Panc1 (cell line): ENCODE measurements at regions not wholly inside any gene's neighbourhood (a gene's known extent, or its start where the extent isn't known, plus 50 kb on each side); places are given as distances from the start of the nearest gene placed in this dataset.

Experiments
- ATAC-seq: fragments of 200-7000 bp; cut with Tn5 transposase; 2 replicates; pipeline ENCODE4 v1.9.1; 2020; ENCODE audit warnings: mild to moderate bottlenecking, moderate library complexity
- BruUV-seq: library from RNA; stranded (reverse); fragments of 400-500 nt; replicated peaks from 2 replicates; lab custom pipeline; 2021; lab: Mats Ljungman, UMichigan
- CTCF ChIA-PET: fragments of 300-600 bp; sonication (Branson Sonifier 250); formaldehyde crosslinking; loops from one replicate; lab custom pipeline; 2022; ENCODE audit warnings: antibody characterized with exemption; lab: Charles Lee
- POLR2A ChIA-PET: fragments of 300-600 bp; sonication (Branson Sonifier 250); formaldehyde crosslinking; loops from one replicate; lab custom pipeline; 2022; ENCODE audit warnings: antibody characterized with exemption; lab: Charles Lee
- DNase-seq: peaks from one replicate; pipeline ENCODE4 v3.0.0-alpha.2; 2010; ENCODE audit warnings: low read depth, low spot score
- H3K27ac ChIP-seq: 2 replicates; pipeline ENCODE4 v1.5.1; 2011; ENCODE audit warnings: mild to moderate bottlenecking, low read length, inconsistent platforms
- H3K27me3 ChIP-seq: fragments of 200-500 bp; sonication (Bioruptor generic); 2 replicates; pipeline ENCODE4 v1.6.0; 2014; ENCODE audit warnings: low read length, inconsistent platforms; ENCODE audit not compliant: control insufficient read depth, insufficient read depth
- H3K36me3 ChIP-seq: fragments of 200-500 bp; sonication (Bioruptor generic); 2 replicates; pipeline ENCODE4 v1.5.1; 2014; ENCODE audit warnings: inconsistent platforms, mild to moderate bottlenecking, low read length, moderate library complexity; ENCODE audit not compliant: control insufficient read depth, insufficient read depth
- H3K4me1 ChIP-seq: 2 replicates; pipeline ENCODE4 v1.5.1; 2011; ENCODE audit warnings: inconsistent platforms, mild to moderate bottlenecking, low read length, moderate library complexity; ENCODE audit not compliant: control insufficient read depth, insufficient read depth
- H3K4me3 ChIP-seq, 2 experiments: 2 replicates each; pipeline ENCODE4 v1.5.1; 2011 to 2012; ENCODE audit warnings: low read depth in 2 of 2, low read length in 2 of 2, mild to moderate bottlenecking in 2 of 2, inconsistent platforms in 1 of 2, moderate library complexity in 1 of 2
- H3K9me3 ChIP-seq: fragments of 200-500 bp; sonication (Bioruptor generic); 2 replicates; pipeline ENCODE4 v1.5.1; 2014; ENCODE audit warnings: low read depth, mild to moderate bottlenecking, inconsistent platforms, low read length, moderate library complexity; ENCODE audit not compliant: control insufficient read depth, insufficient read depth
- POLR2AphosphoS5 ChIP-seq: IDR thresholded peaks from 2 replicates; pipeline ENCODE4 v1.6.1; 2012; ENCODE audit warnings: mild to moderate bottlenecking, low read depth, low read length, moderate library complexity
- REST ChIP-seq, 2 experiments: IDR thresholded peaks; 2 replicates each; pipeline ENCODE4 v1.6.1; 2011 to 2012; ENCODE audit warnings: low read depth in 2 of 2, control low read depth in 1 of 2, low read length in 1 of 2, mild to moderate bottlenecking in 1 of 2, moderate library complexity in 1 of 2; ENCODE audit not compliant: insufficient read depth in 1 of 2
- SIN3A ChIP-seq: IDR thresholded peaks from 2 replicates; pipeline ENCODE4 v1.6.1; 2012; ENCODE audit warnings: low read depth, mild to moderate bottlenecking, low read length, moderate library complexity, borderline replicate concordance; ENCODE audit not compliant: insufficient read depth
- TCF7L2 ChIP-seq: IDR thresholded peaks from 2 replicates; pipeline ENCODE4 v1.6.1; 2011; ENCODE audit warnings: mild to moderate bottlenecking, low read depth, low read length, inconsistent platforms
- in situ Hi-C: cut with HindIII; loops from 2 replicates; pipeline ENCODE4 v1.10.0; 2016; ENCODE audit warnings: low sequenced_read_pairs, low pct_unique_long_range_greater_than_20kb
- intact Hi-C: fragments of 100-400 bp; cut with micrococcal nuclease; formaldehyde crosslinking; loops from one replicate; pipeline ENCODE4 v1.10.0; 2022; ENCODE audit not compliant: unreplicated experiment
- TF ChIP-seq, protein P1 (sequence below): fragments of 450-650 bp; IDR thresholded peaks from 2 replicates; pipeline ENCODE4 v1.5.1; 2017; ENCODE audit warnings: mild to moderate bottlenecking

DNA sequence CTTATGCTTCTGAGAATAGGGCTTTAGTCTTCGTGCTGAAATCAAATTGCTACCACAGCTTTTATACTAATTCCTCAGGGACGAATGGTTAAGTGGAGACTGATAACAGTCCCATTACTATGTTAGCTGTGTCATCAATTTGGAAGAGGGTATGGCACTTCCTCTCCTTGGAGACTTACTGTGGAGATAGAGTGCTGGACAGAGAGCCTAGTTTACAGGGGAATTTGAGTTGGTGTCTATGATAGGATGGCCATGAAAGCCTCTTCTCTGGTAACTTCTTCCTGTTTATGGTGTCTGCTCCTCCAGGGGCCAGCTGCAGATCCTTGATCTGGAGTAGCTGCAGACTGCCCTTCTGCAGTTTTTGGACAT is 167.7 kb downstream of the ZNF518B start:
- intact Hi-C loops (no loop called here), in situ Hi-C loops (no loop called here)
- no peaks in the 10 kb centered on the region for H3K36me3 ChIP-seq
- H3K27me3 ChIP-seq = no peaks in the 10 kb centered on the region; the same call in 1 of the 2 replicates
- H3K4me1 ChIP-seq = no peaks in the 10 kb centered on the region
- ChIA-PET CTCF (no interaction called here), POLR2A (no interaction called here)
- BruUV-seq = no TSS peak
- TF ChIP-seq TCF7L2 (no peak), POLR2AphosphoS5 (no peak), REST (IDR thresholded peaks at IDR 0.05; ENCODE audit: insufficient read depth in 1 of 2, low read depth in 2 of 2, low read length in 1 of 2) (no peak), SIN3A (no peak)
- TF ChIP-seq, protein P1, sequence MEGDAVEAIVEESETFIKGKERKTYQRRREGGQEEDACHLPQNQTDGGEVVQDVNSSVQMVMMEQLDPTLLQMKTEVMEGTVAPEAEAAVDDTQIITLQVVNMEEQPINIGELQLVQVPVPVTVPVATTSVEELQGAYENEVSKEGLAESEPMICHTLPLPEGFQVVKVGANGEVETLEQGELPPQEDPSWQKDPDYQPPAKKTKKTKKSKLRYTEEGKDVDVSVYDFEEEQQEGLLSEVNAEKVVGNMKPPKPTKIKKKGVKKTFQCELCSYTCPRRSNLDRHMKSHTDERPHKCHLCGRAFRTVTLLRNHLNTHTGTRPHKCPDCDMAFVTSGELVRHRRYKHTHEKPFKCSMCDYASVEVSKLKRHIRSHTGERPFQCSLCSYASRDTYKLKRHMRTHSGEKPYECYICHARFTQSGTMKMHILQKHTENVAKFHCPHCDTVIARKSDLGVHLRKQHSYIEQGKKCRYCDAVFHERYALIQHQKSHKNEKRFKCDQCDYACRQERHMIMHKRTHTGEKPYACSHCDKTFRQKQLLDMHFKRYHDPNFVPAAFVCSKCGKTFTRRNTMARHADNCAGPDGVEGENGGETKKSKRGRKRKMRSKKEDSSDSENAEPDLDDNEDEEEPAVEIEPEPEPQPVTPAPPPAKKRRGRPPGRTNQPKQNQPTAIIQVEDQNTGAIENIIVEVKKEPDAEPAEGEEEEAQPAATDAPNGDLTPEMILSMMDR = no peak
- DNase-seq = no peak
- H3K4me3 ChIP-seq = no peak overlapping the region
- H3K9me3 ChIP-seq = no peaks in the 10 kb centered on the region
- ATAC-seq = no peak
- no peak overlapping the region for H3K27ac ChIP-seq

DNA sequence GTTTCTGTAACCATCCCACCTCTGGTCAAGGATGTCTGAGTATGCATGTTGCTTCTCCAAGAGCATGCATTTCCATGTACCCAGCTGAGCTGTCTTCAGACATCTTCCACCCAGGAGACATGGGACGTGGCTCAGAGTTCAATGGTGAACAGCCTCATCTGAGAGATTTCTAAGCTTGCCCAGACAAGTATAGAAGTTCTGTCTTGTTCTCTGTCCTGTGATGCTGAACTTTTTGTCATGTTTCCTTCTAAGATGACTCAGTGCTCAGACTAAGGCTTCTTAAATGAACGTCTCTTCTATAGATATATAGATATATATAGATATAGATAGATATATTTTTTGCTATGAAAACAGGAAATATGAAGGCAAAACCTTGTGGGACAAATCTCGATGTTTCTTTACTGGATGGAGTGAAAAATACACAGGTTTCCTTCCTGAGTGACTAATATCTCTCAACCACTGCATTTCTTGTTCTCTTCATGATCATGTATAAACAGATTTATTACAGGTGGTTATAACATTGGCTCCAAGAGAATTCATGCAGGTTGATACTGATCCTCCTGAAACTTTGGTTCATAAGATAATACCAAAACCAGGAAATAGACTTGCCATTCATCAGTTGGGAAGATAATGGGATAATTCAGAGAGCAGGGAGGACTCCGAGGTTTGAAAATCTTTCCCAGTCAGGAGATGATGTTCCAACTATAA is 168.2 kb downstream of the ZNF518B start:
- Histone ChIP-seq H3K4me3 (no peak overlapping the region), H3K27ac (no peak overlapping the region), H3K9me3 (no peaks in the 10 kb centered on the region), H3K36me3 (no peaks in the 10 kb centered on the region), H3K27me3 (no peaks in the 10 kb centered on the region; the same call in 1 of the 2 replicates), H3K4me1 (no peaks in the 10 kb centered on the region)
- intact Hi-C loops (no loop called here), in situ Hi-C loops (no loop called here)
- ChIA-PET POLR2A (no interaction called here), CTCF (no interaction called here)
- ATAC-seq (no peak), DNase-seq (no peak)
- TF ChIP-seq, protein P1 = no peak
- TF ChIP-seq SIN3A = no peak
- no peak for TF ChIP-seq REST (IDR thresholded peaks at IDR 0.05; ENCODE audit: insufficient read depth in 1 of 2, low read depth in 2 of 2, low read length in 1 of 2)
- TF ChIP-seq POLR2AphosphoS5 = no peak
- TF ChIP-seq TCF7L2 = no peak
- BruUV-seq = no TSS peak
